IPS-20b (cell line): ENCODE measurements at regions not wholly inside any gene's neighbourhood (a gene's known extent, or its start where the extent isn't known, plus 50 kb on each side); places are given as distances from the start of the nearest gene placed in this dataset.
A peak's percentile ranks its signal among the peaks of the same experiment; 100 is the strongest.
"Not testable (repeated sequence)": the region's sequence is repeated elsewhere in the genome, so short reads cannot be mapped to it uniquely, and the experiment has no call there.

Experiments
- H3K27ac ChIP-seq: one replicate; pipeline ENCODE4 v1.5.1; 2013; ENCODE audit warnings: low read length
- H3K27me3 ChIP-seq: 2 replicates; pipeline ENCODE4 v1.6.1; 2013; ENCODE audit warnings: mild to moderate bottlenecking, low read length, inconsistent platforms; ENCODE audit not compliant: insufficient read depth
- H3K36me3 ChIP-seq: 2 replicates; pipeline ENCODE4 v1.6.1; 2013; ENCODE audit warnings: low read depth, mild to moderate bottlenecking, inconsistent platforms, low read length, moderate library complexity; ENCODE audit not compliant: insufficient read depth
- H3K4me1 ChIP-seq: 2 replicates; pipeline ENCODE4 v1.6.1; 2013; ENCODE audit warnings: mild to moderate bottlenecking, control low read depth, inconsistent platforms, low read length, moderate library complexity; ENCODE audit not compliant: insufficient read depth
- H3K4me3 ChIP-seq: 2 replicates; pipeline ENCODE4 v1.5.1; 2013; ENCODE audit warnings: mild to moderate bottlenecking, low read length, inconsistent platforms
- H3K9ac ChIP-seq: 2 replicates; pipeline ENCODE4 v1.6.1; 2013; ENCODE audit warnings: low read depth, mild to moderate bottlenecking, inconsistent platforms, low read length, moderate library complexity
- H3K9me3 ChIP-seq: 2 replicates; pipeline ENCODE4 v1.6.1; 2013; ENCODE audit warnings: mild to moderate bottlenecking, low read depth, low read length, inconsistent platforms; ENCODE audit not compliant: insufficient read depth

- not testable (repeated sequence) for H3K4me1 ChIP-seq, H3K4me3 ChIP-seq, H3K9ac ChIP-seq, H3K27me3 ChIP-seq, H3K36me3 ChIP-seq, H3K27ac ChIP-seq, H3K9me3 ChIP-seq
Measured at GRCh38 chr1:219863816-219864215, 64.5 kb downstream of the SLC30A10 start.

GRCh38 chr1:219862366-219862765, 66.0 kb downstream of the SLC30A10 start:
- H3K27me3 ChIP-seq = no peaks in the 10 kb centered on the region
- no peaks in the 10 kb centered on the region for H3K9me3 ChIP-seq
- H3K36me3 ChIP-seq = no peaks in the 10 kb centered on the region
- H3K27ac ChIP-seq = no peak overlapping the region
- no peak overlapping the region for H3K9ac ChIP-seq
- H3K4me3 ChIP-seq = no peak overlapping the region
- H3K4me1 ChIP-seq = no peaks in the 10 kb centered on the region

- H3K9ac ChIP-seq = no peak overlapping the region
- H3K27me3 ChIP-seq = no peaks in the 10 kb centered on the region
- H3K36me3 ChIP-seq = no peaks in the 10 kb centered on the region
- no peaks in the 10 kb centered on the region for H3K9me3 ChIP-seq
- H3K4me1 ChIP-seq = no peaks in the 10 kb centered on the region
- H3K27ac ChIP-seq = no peak overlapping the region
- no peak overlapping the region for H3K4me3 ChIP-seq
Measured at GRCh38 chr1:219858980-219859379, 69.4 kb downstream of the SLC30A10 start.

GRCh38 chr1:219847215-219847855, 81.0 kb downstream of the SLC30A10 start:
- no peak overlapping the region for H3K9ac ChIP-seq
- H3K36me3 ChIP-seq = no peaks in the 10 kb centered on the region
- H3K4me3 ChIP-seq = no peak overlapping the region
- H3K9me3 ChIP-seq = no peaks in the 10 kb centered on the region
- no peaks in the 10 kb centered on the region for H3K27me3 ChIP-seq
- no peak overlapping the region for H3K27ac ChIP-seq
- H3K4me1 ChIP-seq = no peaks in the 10 kb centered on the region

- not testable (repeated sequence) for H3K36me3 ChIP-seq, H3K9me3 ChIP-seq, H3K27ac ChIP-seq, H3K27me3 ChIP-seq, H3K4me1 ChIP-seq
- Histone ChIP-seq H3K9ac (peak overlapping the region; percentile 21; the same call in 1 of the 2 replicates), H3K4me3 (peak overlapping the region; percentile 65)
Measured at GRCh38 chr1:219839595-219839994, 88.8 kb downstream of the SLC30A10 start.

- no peaks in the 10 kb centered on the region; the same call in 1 of the 2 replicates for H3K27me3 ChIP-seq
- H3K27ac ChIP-seq = no peak overlapping the region
- H3K4me1 ChIP-seq = peaks cover 18% of the 10 kb centered on the region
- H3K9ac ChIP-seq = no peak overlapping the region
- no peak overlapping the region for H3K4me3 ChIP-seq
- H3K36me3 ChIP-seq = no peaks in the 10 kb centered on the region
- H3K9me3 ChIP-seq = no peaks in the 10 kb centered on the region
Measured at GRCh38 chr1:219837994-219838294, 90.4 kb downstream of the SLC30A10 start.

- H3K27me3 ChIP-seq = no peaks in the 10 kb centered on the region; the same call in 1 of the 2 replicates
- no peaks in the 10 kb centered on the region for H3K9me3 ChIP-seq
- no peak overlapping the region for H3K27ac ChIP-seq
- peaks cover 23% of the 10 kb centered on the region for H3K4me1 ChIP-seq
- H3K9ac ChIP-seq = no peak overlapping the region
- no peak overlapping the region for H3K4me3 ChIP-seq
- H3K36me3 ChIP-seq = no peaks in the 10 kb centered on the region
Measured at GRCh38 chr1:219837274-219837993, 90.9 kb downstream of the SLC30A10 start.

- Histone ChIP-seq H3K9ac (peak overlapping the region; percentile 78), H3K27ac (peak overlapping the region; percentile 89)
Measured at GRCh38 chr1:219834314-219834917, 93.9 kb downstream of the SLC30A10 start.

GRCh38 chr1:219833214-219833815, 95.0 kb downstream of the SLC30A10 start:
- Histone ChIP-seq H3K4me3 (peak overlapping the region; percentile 47; the same call in 1 of the 2 replicates), H3K27ac (peak overlapping the region; percentile 89), H3K9me3 (no peaks in the 10 kb centered on the region), H3K9ac (peak overlapping the region; percentile 78; the same call in 1 of the 2 replicates), H3K4me1 (peaks cover 23% of the 10 kb centered on the region), H3K36me3 (no peaks in the 10 kb centered on the region), H3K27me3 (no peaks in the 10 kb centered on the region; the same call in 1 of the 2 replicates)

More at GRCh38 chr1:219834314-219834917, 93.9 kb downstream of the SLC30A10 start:
- H3K4me3 ChIP-seq = peak overlapping the region; percentile 47; the same call in 1 of the 2 replicates
- peaks cover 23% of the 10 kb centered on the region for H3K4me1 ChIP-seq
- no peaks in the 10 kb centered on the region; the same call in 1 of the 2 replicates for H3K27me3 ChIP-seq
- no peaks in the 10 kb centered on the region for H3K36me3 ChIP-seq
- no peaks in the 10 kb centered on the region for H3K9me3 ChIP-seq

GRCh38 chr1:219826290-219826689, 102.1 kb downstream of the SLC30A10 start:
- Histone ChIP-seq H3K4me3 (peak overlapping the region; percentile 30; the same call in 1 of the 2 replicates), H3K27me3 (no peaks in the 10 kb centered on the region), H3K36me3 (no peaks in the 10 kb centered on the region), H3K4me1 (peaks cover 17% of the 10 kb centered on the region; the same call in 1 of the 2 replicates), H3K9ac (peak overlapping the region; percentile 18; the same call in 1 of the 2 replicates), H3K9me3 (no peaks in the 10 kb centered on the region), H3K27ac (no peak overlapping the region)

- Histone ChIP-seq H3K36me3 (no peaks in the 10 kb centered on the region), H3K9ac (no peak overlapping the region), H3K27me3 (no peaks in the 10 kb centered on the region), H3K4me3 (no peak overlapping the region), H3K9me3 (no peaks in the 10 kb centered on the region), H3K4me1 (peaks cover 17% of the 10 kb centered on the region; the same call in 1 of the 2 replicates), H3K27ac (no peak overlapping the region)
Measured at GRCh38 chr1:219825355-219825754, 103.0 kb downstream of the SLC30A10 start.
